ENCODE measurements at regions not wholly inside any gene's neighbourhood (a gene's known extent, or its start where the extent isn't known, plus 50 kb on each side); places are given as distances from the start of the nearest gene placed in this dataset.

- TF ChIP-seq CTCF (IDR thresholded peaks at IDR 0.05; ENCODE audit: insufficient read depth, low read depth, low read length) (no peak), EZH2 (IDR thresholded peaks at IDR 0.05; ENCODE audit: insufficient read depth, low read length) (no peak)
Measured at GRCh38 chr9:108683245-108683644, 172.5 kb downstream of the ACTL7B start.

Measured in astrocyte (in vitro differentiated cells and primary cell).